ENCODE measurements at regions not wholly inside any gene's neighbourhood (a gene's known extent, or its start where the extent isn't known, plus 50 kb on each side); places are given as distances from the start of the nearest gene placed in this dataset.

GRCh38 chr19:31498781-31499180 lies 149.5 kb upstream of the TSHZ3 start:
- Histone ChIP-seq H3K4me1 (ENCODE audit: low read length) (no peaks in the 10 kb centered on the region), H3K9me3 (ENCODE audit: insufficient read depth, low read length) (no peaks in the 10 kb centered on the region), H3K27ac (ENCODE audit: low read length) (no peak overlapping the region), H3K79me2 (ENCODE audit: low read length) (no peaks in the 10 kb centered on the region), H2AFZ (ENCODE audit: low read depth, low read length) (no peak overlapping the region), H3K27me3 (ENCODE audit: low read depth, low read length) (no peaks in the 10 kb centered on the region), H3K9ac (ENCODE audit: low read length) (no peak overlapping the region), H3K4me2 (ENCODE audit: low read length) (no peak overlapping the region), H3K4me3 (ENCODE audit: low read length) (no peak overlapping the region), H4K20me1 (ENCODE audit: insufficient read depth, low read length) (no peaks in the 10 kb centered on the region), H3K36me3 (replicated peaks; ENCODE audit: low read depth, low read length) (no peaks in the 10 kb centered on the region)
- TF ChIP-seq EZH2phosphoT487 (IDR thresholded peaks at IDR 0.05; ENCODE audit: low read depth) (no peak), CTCF (IDR thresholded peaks at IDR 0.05; ENCODE audit: low read depth, low read length) (no peak)

- H3K4me3 ChIP-seq (ENCODE audit: low read length): no peak overlapping the region
- no peaks in the 10 kb centered on the region for H3K9me3 ChIP-seq (ENCODE audit: insufficient read depth, low read length)
- no peaks in the 10 kb centered on the region for H3K4me1 ChIP-seq (ENCODE audit: low read length)
- no peaks in the 10 kb centered on the region for H3K36me3 ChIP-seq (replicated peaks; ENCODE audit: low read depth, low read length)
- H3K79me2 ChIP-seq (ENCODE audit: low read length): no peaks in the 10 kb centered on the region
- H3K9ac ChIP-seq (ENCODE audit: low read length): no peak overlapping the region
- no peak overlapping the region for H3K27ac ChIP-seq (ENCODE audit: low read length)
- no peak overlapping the region for H2AFZ ChIP-seq (ENCODE audit: low read depth, low read length)
- TF ChIP-seq CTCF (IDR thresholded peaks at IDR 0.05; ENCODE audit: low read depth, low read length) (no peak), EZH2phosphoT487 (IDR thresholded peaks at IDR 0.05; ENCODE audit: low read depth) (no peak)
- no peaks in the 10 kb centered on the region for H4K20me1 ChIP-seq (ENCODE audit: insufficient read depth, low read length)
- H3K4me2 ChIP-seq (ENCODE audit: low read length): no peak overlapping the region
- H3K27me3 ChIP-seq (ENCODE audit: low read depth, low read length): no peaks in the 10 kb centered on the region
Measured at GRCh38 chr19:31499281-31500196, 150.3 kb upstream of the TSHZ3 start.

- H3K36me3 ChIP-seq (replicated peaks; ENCODE audit: low read depth, low read length): no peaks in the 10 kb centered on the region
- H3K79me2 ChIP-seq (ENCODE audit: low read length): no peaks in the 10 kb centered on the region
- TF ChIP-seq EZH2phosphoT487 (IDR thresholded peaks at IDR 0.05; ENCODE audit: low read depth) (no peak), CTCF (IDR thresholded peaks at IDR 0.05; ENCODE audit: low read depth, low read length) (no peak)
- no peaks in the 10 kb centered on the region for H3K9me3 ChIP-seq (ENCODE audit: insufficient read depth, low read length)
- H2AFZ ChIP-seq (ENCODE audit: low read depth, low read length): no peak overlapping the region
- no peak overlapping the region for H3K4me3 ChIP-seq (ENCODE audit: low read length)
- H3K4me1 ChIP-seq (ENCODE audit: low read length): no peaks in the 10 kb centered on the region
- H3K4me2 ChIP-seq (ENCODE audit: low read length): no peak overlapping the region
- no peaks in the 10 kb centered on the region for H4K20me1 ChIP-seq (ENCODE audit: insufficient read depth, low read length)
- H3K27ac ChIP-seq (ENCODE audit: low read length): no peak overlapping the region
- no peak overlapping the region for H3K9ac ChIP-seq (ENCODE audit: low read length)
- no peaks in the 10 kb centered on the region for H3K27me3 ChIP-seq (ENCODE audit: low read depth, low read length)
Measured at GRCh38 chr19:31500197-31500830, 151.1 kb upstream of the TSHZ3 start.

GRCh38 chr19:31500946-31501345 lies 151.7 kb upstream of the TSHZ3 start:
- no peak overlapping the region for H2AFZ ChIP-seq (ENCODE audit: low read depth, low read length)

More at GRCh38 chr19:31500946-31501345, 151.7 kb upstream of the TSHZ3 start:
- Histone ChIP-seq H3K27ac (ENCODE audit: low read length) (no peak overlapping the region), H3K4me1 (ENCODE audit: low read length) (no peaks in the 10 kb centered on the region), H3K4me2 (ENCODE audit: low read length) (no peak overlapping the region), H3K9me3 (ENCODE audit: insufficient read depth, low read length) (no peaks in the 10 kb centered on the region), H3K79me2 (ENCODE audit: low read length) (no peaks in the 10 kb centered on the region), H3K36me3 (replicated peaks; ENCODE audit: low read depth, low read length) (no peaks in the 10 kb centered on the region), H3K27me3 (ENCODE audit: low read depth, low read length) (no peaks in the 10 kb centered on the region), H4K20me1 (ENCODE audit: insufficient read depth, low read length) (no peaks in the 10 kb centered on the region), H3K4me3 (ENCODE audit: low read length) (no peak overlapping the region), H3K9ac (ENCODE audit: low read length) (no peak overlapping the region)
- TF ChIP-seq CTCF (IDR thresholded peaks at IDR 0.05; ENCODE audit: low read depth, low read length) (no peak), EZH2phosphoT487 (IDR thresholded peaks at IDR 0.05; ENCODE audit: low read depth) (no peak)

Measured in OCI-LY3 (cell line).